ENCODE measurements at regions not wholly inside any gene's neighbourhood (a gene's known extent, or its start where the extent isn't known, plus 50 kb on each side); places are given as distances from the start of the nearest gene placed in this dataset.

- 82% methylated on average over 5 of the region's 5 CpGs for WGBS
- TF ChIP-seq GABPA (IDR thresholded peaks at IDR 0.05 in 1 of 2, conservative IDR thresholded peaks at IDR 0.05 in 1 of 2) = no peak
- TF ChIP-seq NR2F2 (IDR thresholded peaks at IDR 0.05) = no peak
- no peak for TF ChIP-seq YY1 (IDR thresholded peaks at IDR 0.05)
- no peak for TF ChIP-seq ZBTB33 (IDR thresholded peaks at IDR 0.05)
- no peak for TF ChIP-seq TAF1 (conservative IDR thresholded peaks at IDR 0.05)
- TF ChIP-seq REST (IDR thresholded peaks at IDR 0.05) = no peak
- no peak for TF ChIP-seq FOXA1 (IDR thresholded peaks at IDR 0.05)
- TF ChIP-seq RAD21 (IDR thresholded peaks at IDR 0.05) = no peak
- no peak for TF ChIP-seq SP1 (IDR thresholded peaks at IDR 0.05)
- no peaks in the 10 kb centered on the region for H3K4me1 ChIP-seq (ENCODE audit: control insufficient read depth in 4 of 4, insufficient read depth in 4 of 4, low read length in 3 of 4)
Measured at GRCh38 chr3:73752338-73752737, 127.6 kb upstream of the PDZRN3 start.

GRCh38 chr3:73746623-73747022 is 121.9 kb upstream of the PDZRN3 start:
- H3K36me3 ChIP-seq (ENCODE audit: control insufficient read depth in 4 of 4, insufficient read depth in 3 of 4, low read depth in 1 of 4, low read length in 3 of 4) = no peaks in the 10 kb centered on the region
- no peak for DNase-seq (ENCODE audit: low spot score)
- H3K4me1 ChIP-seq (ENCODE audit: control insufficient read depth in 4 of 4, insufficient read depth in 4 of 4, low read length in 3 of 4) = no peaks in the 10 kb centered on the region
- peaks cover 0 to 4% (median 0%) of the 10 kb centered on the region in 4 donors for H3K27me3 ChIP-seq (ENCODE audit: control insufficient read depth in 4 of 4, insufficient read depth in 4 of 4, low read length in 3 of 4)
- H3K9me3 ChIP-seq (ENCODE audit: control insufficient read depth in 4 of 4, low read length in 3 of 4) = no peaks in the 10 kb centered on the region
- 76% methylated on average over 9 of the region's 9 CpGs for WGBS
- no peak overlapping the region for H3K4me3 ChIP-seq (ENCODE audit: low read depth in 1 of 3, low read length in 3 of 3)
- TF ChIP-seq SP1 (IDR thresholded peaks at IDR 0.05) (no peak), REST (IDR thresholded peaks at IDR 0.05) (no peak), MAX (IDR thresholded peaks at IDR 0.05) (no peak), HNF4G (IDR thresholded peaks at IDR 0.05) (no peak), RAD21 (IDR thresholded peaks at IDR 0.05) (no peak), YY1 (IDR thresholded peaks at IDR 0.05) (no peak), TAF1 (conservative IDR thresholded peaks at IDR 0.05) (no peak), FOXA1 (IDR thresholded peaks at IDR 0.05) (no peak), CTCF (IDR thresholded peaks at IDR 0.05; ENCODE audit: low read depth, low read length, missing input control) (no peak), ATF3 (IDR thresholded peaks at IDR 0.05) (no peak), EGR1 (IDR thresholded peaks at IDR 0.05; ENCODE audit: low read depth in 2 of 2) (no peak), FOXA2 (IDR thresholded peaks at IDR 0.05) (no peak), ZBTB33 (IDR thresholded peaks at IDR 0.05) (no peak), GABPA (IDR thresholded peaks at IDR 0.05 in 1 of 2, conservative IDR thresholded peaks at IDR 0.05 in 1 of 2) (no peak), NR2F2 (IDR thresholded peaks at IDR 0.05) (no peak), RXRA (IDR thresholded peaks at IDR 0.05) (no peak), HNF4A (conservative IDR thresholded peaks at IDR 0.05) (no peak)
- no peak overlapping the region for H3K9ac ChIP-seq (ENCODE audit: low read depth in 1 of 2, low read length in 2 of 2)
- H3K27ac ChIP-seq (ENCODE audit: low read depth in 1 of 2, low read length in 2 of 2) = no peak overlapping the region

More at GRCh38 chr3:73752338-73752737, 127.6 kb upstream of the PDZRN3 start:
- H3K9ac ChIP-seq (ENCODE audit: low read depth in 1 of 2, low read length in 2 of 2) = no peak overlapping the region
- peaks cover 0 to 4% (median 0%) of the 10 kb centered on the region in 4 donors for H3K27me3 ChIP-seq (ENCODE audit: control insufficient read depth in 4 of 4, insufficient read depth in 4 of 4, low read length in 3 of 4)
- no peaks in the 10 kb centered on the region for H3K36me3 ChIP-seq (ENCODE audit: control insufficient read depth in 4 of 4, insufficient read depth in 3 of 4, low read depth in 1 of 4, low read length in 3 of 4)
- H3K9me3 ChIP-seq (ENCODE audit: control insufficient read depth in 4 of 4, low read length in 3 of 4) = no peaks in the 10 kb centered on the region
- no peak for DNase-seq (ENCODE audit: low spot score)
- H3K4me3 ChIP-seq (ENCODE audit: low read depth in 1 of 3, low read length in 3 of 3) = no peak overlapping the region
- H3K27ac ChIP-seq (ENCODE audit: low read depth in 1 of 2, low read length in 2 of 2) = no peak overlapping the region
